WTC11 (cell line): ENCODE measurements at regions not wholly inside any gene's neighbourhood (a gene's known extent, or its start where the extent isn't known, plus 50 kb on each side); places are given as distances from the start of the nearest gene placed in this dataset.

Source experiments
- ATAC-seq: fragments of 200-7000 bp; cut with Tn5 transposase; 2 replicates; pipeline ENCODE4 v1.10.0; 2021; ENCODE audit warnings: mild to moderate bottlenecking, moderate library complexity
- CTCF ChIA-PET: fragments of 300-600 bp; sonication (Branson Sonifier 250); formaldehyde crosslinking; loops from one replicate; lab custom pipeline; 2021; ENCODE audit warnings: antibody characterized with exemption; lab: Charles Lee
- POLR2A ChIA-PET: fragments of 350-600 bp; sonication (Branson Sonifier 250); formaldehyde crosslinking; loops from one replicate; lab custom pipeline; 2021; ENCODE audit warnings: antibody characterized with exemption; lab: Charles Lee
- DNase-seq: peaks from one replicate; pipeline ENCODE4 v3.0.0; 2021; ENCODE audit warnings: low spot score
- H3K27ac Mint-ChIP-seq: 2 replicates; pipeline ENCODE4 v1.8.0; 2021; ENCODE audit warnings: mixed read lengths
- H3K27me3 Mint-ChIP-seq: 2 replicates; pipeline ENCODE4 v1.8.0; 2021; ENCODE audit warnings: low read depth, mild to moderate bottlenecking, moderate library complexity, mixed read lengths
- H3K36me3 Mint-ChIP-seq: 2 replicates; pipeline ENCODE4 v1.8.0; 2021; ENCODE audit warnings: mixed read lengths
- H3K4me1 Mint-ChIP-seq: 2 replicates; pipeline ENCODE4 v1.8.0; 2022; ENCODE audit warnings: mixed read lengths
- H3K4me3 Mint-ChIP-seq: 2 replicates; pipeline ENCODE4 v1.8.0; 2021; ENCODE audit warnings: mild to moderate bottlenecking, moderate library complexity, mixed read lengths
- H3K9me3 Mint-ChIP-seq: 2 replicates; pipeline ENCODE4 v1.8.0; 2021; ENCODE audit warnings: mixed read lengths
- ARID4B ChIP-seq: sonication (generic); formaldehyde crosslinking; IDR thresholded peaks from 2 replicates; pipeline ENCODE4 v1.8.0; 2023; ENCODE audit warnings: missing genetic modification reagents, mild to moderate bottlenecking, borderline replicate concordance
- CREM ChIP-seq: sonication (generic); formaldehyde crosslinking; IDR thresholded peaks from 2 replicates; pipeline ENCODE4 v1.8.1; 2022; ENCODE audit warnings: mild to moderate bottlenecking, missing genetic modification reagents, moderate library complexity
- E2F1 ChIP-seq: sonication (generic); formaldehyde crosslinking; IDR thresholded peaks from 2 replicates; pipeline ENCODE4 v1.8.0; 2022; ENCODE audit warnings: mild to moderate bottlenecking, missing genetic modification reagents
- E2F5 ChIP-seq: sonication (generic); formaldehyde crosslinking; IDR thresholded peaks from 2 replicates; pipeline ENCODE4 v1.8.1; 2022; ENCODE audit warnings: mild to moderate bottlenecking, moderate library complexity, missing genetic modification reagents
- ELF4 ChIP-seq: sonication (generic); formaldehyde crosslinking; IDR thresholded peaks from 2 replicates; pipeline ENCODE4 v1.8.1; 2022; ENCODE audit warnings: low read depth, mild to moderate bottlenecking, moderate library complexity, missing genetic modification reagents
- EMX1 ChIP-seq: fragments of 250-450 bp; sonication (Bioruptor Pico); IDR thresholded peaks from 2 replicates; pipeline ENCODE4 v1.8.0; 2021; ENCODE audit warnings: mild to moderate bottlenecking
- ETV6 ChIP-seq: sonication (generic); formaldehyde crosslinking; IDR thresholded peaks from 2 replicates; pipeline ENCODE4 v1.8.1; 2022; ENCODE audit warnings: mild to moderate bottlenecking, missing genetic modification reagents
- FOXJ3 ChIP-seq: sonication (generic); formaldehyde crosslinking; IDR thresholded peaks from 2 replicates; pipeline ENCODE4 v1.9.0; 2021; ENCODE audit warnings: missing genetic modification reagents, mild to moderate bottlenecking, borderline replicate concordance
- HMGXB4 ChIP-seq: sonication (generic); formaldehyde crosslinking; IDR thresholded peaks from 2 replicates; pipeline ENCODE4 v1.8.1; 2023; ENCODE audit warnings: mild to moderate bottlenecking, moderate library complexity, missing genetic modification reagents
- JUN ChIP-seq: sonication (generic); formaldehyde crosslinking; IDR thresholded peaks from 2 replicates; pipeline ENCODE4 v1.8.0; 2023; ENCODE audit warnings: mild to moderate bottlenecking, missing genetic modification reagents
- NR3C1 ChIP-seq: sonication (generic); formaldehyde crosslinking; conservative IDR thresholded peaks from 2 replicates; pipeline ENCODE4 v1.8.1; 2023; ENCODE audit warnings: low read depth, mild to moderate bottlenecking, missing genetic modification reagents
- PRRX2 ChIP-seq: fragments of 250-450 bp; sonication (Bioruptor Pico); IDR thresholded peaks from 2 replicates; pipeline ENCODE4 v1.8.0; 2021; ENCODE audit warnings: mild to moderate bottlenecking
- TP53 ChIP-seq: sonication (generic); formaldehyde crosslinking; IDR thresholded peaks from 2 replicates; pipeline ENCODE4 v1.8.1; 2023; ENCODE audit warnings: mild to moderate bottlenecking, missing genetic modification reagents
- ZNF138 ChIP-seq: sonication (generic); formaldehyde crosslinking; conservative IDR thresholded peaks from 2 replicates; pipeline ENCODE4 v1.8.1; 2022; ENCODE audit warnings: mild to moderate bottlenecking, moderate library complexity, missing genetic modification reagents
- ZNF281 ChIP-seq: sonication (generic); formaldehyde crosslinking; IDR thresholded peaks from 2 replicates; pipeline ENCODE4 v1.8.0; 2023; ENCODE audit warnings: mild to moderate bottlenecking, missing genetic modification reagents
- ZNF425 ChIP-seq: fragments of 250-450 bp; sonication (Bioruptor Pico); conservative IDR thresholded peaks from 2 replicates; pipeline ENCODE4 v1.9.0; 2021; ENCODE audit warnings: mild to moderate bottlenecking

GRCh38 chr7:55265836-55266642 lies 99.1 kb upstream of the LANCL2 start (continued):
- TF ChIP-seq ARID4B: no peak

- no peak for DNase-seq
- ATAC-seq: peak; percentile 38; the same call in 1 of the 2 replicates
- Mint-ChIP-seq H3K36me3 (no peaks in the 10 kb centered on the region), H3K9me3 (no peaks in the 10 kb centered on the region), H3K27ac (no peak overlapping the region), H3K27me3 (no peaks in the 10 kb centered on the region), H3K4me3 (no peak overlapping the region), H3K4me1 (no peaks in the 10 kb centered on the region)
- ChIA-PET CTCF (interaction anchor here (0.5 to 4.5 kb wide), 12 partner anchors 9 to 498 kb away, joined by 3 to 29 read pairs (median 4); no protein-coding TSS in a partner anchor), POLR2A (no interaction called here)
- TF ChIP-seq PRRX2 (CRISPR knock-in tag): no peak
- TF ChIP-seq ELF4 (CRISPR knock-in tag): no peak
- TF ChIP-seq EMX1 (CRISPR knock-in tag): no peak
- no peak for TF ChIP-seq E2F5 (CRISPR knock-in tag)
- TF ChIP-seq E2F1 (CRISPR knock-in tag): no peak
- TF ChIP-seq ETV6 (CRISPR knock-in tag): no peak
- no peak for TF ChIP-seq HMGXB4 (CRISPR knock-in tag)
- no peak for TF ChIP-seq ZNF138
- TF ChIP-seq ZNF425 (CRISPR knock-in tag): no peak
- no peak for TF ChIP-seq NR3C1 (CRISPR knock-in tag)
- TF ChIP-seq CREM (CRISPR knock-in tag): no peak
- no peak for TF ChIP-seq TP53 (CRISPR knock-in tag)
- no peak for TF ChIP-seq ZNF281 (CRISPR knock-in tag)
- TF ChIP-seq JUN (CRISPR knock-in tag): no peak
- TF ChIP-seq FOXJ3 (CRISPR knock-in tag): no peak
- no peak for TF ChIP-seq ARID4B
Observed at GRCh38 chr7:55271069-55271626, 94.0 kb upstream of the LANCL2 start.
